ENCODE measurements at regions not wholly inside any gene's neighbourhood (a gene's known extent, or its start where the extent isn't known, plus 50 kb on each side); places are given as distances from the start of the nearest gene placed in this dataset.

DNA sequence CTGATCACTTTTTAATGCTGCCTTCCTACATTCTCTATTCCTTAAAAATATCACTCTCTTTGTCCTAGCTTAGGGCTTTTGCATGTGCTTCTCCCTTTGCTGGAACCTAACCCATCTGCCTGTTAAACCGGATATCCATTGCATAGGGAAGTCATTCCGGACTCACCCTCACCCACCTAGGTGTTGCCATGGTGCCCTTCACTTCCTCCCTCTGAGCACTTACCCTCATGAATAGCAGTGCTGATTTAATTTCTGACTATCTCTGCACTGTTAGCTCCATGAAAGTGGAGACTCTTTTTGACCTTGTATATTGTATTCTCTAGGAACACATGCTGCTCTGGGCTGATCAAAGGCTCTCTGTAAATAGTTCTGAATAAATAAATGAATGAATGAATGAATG, 401.9 kb downstream of the PCDH20 start:
- no peaks in the 10 kb centered on the region for H3K9me3 ChIP-seq
- H3K4me3 ChIP-seq = no peak overlapping the region
- intact Hi-C loops (cut with DNase I) = no loop called here
- no peaks in the 10 kb centered on the region for H3K27me3 ChIP-seq (ENCODE audit: low read depth)
- TF ChIP-seq, protein P1, sequence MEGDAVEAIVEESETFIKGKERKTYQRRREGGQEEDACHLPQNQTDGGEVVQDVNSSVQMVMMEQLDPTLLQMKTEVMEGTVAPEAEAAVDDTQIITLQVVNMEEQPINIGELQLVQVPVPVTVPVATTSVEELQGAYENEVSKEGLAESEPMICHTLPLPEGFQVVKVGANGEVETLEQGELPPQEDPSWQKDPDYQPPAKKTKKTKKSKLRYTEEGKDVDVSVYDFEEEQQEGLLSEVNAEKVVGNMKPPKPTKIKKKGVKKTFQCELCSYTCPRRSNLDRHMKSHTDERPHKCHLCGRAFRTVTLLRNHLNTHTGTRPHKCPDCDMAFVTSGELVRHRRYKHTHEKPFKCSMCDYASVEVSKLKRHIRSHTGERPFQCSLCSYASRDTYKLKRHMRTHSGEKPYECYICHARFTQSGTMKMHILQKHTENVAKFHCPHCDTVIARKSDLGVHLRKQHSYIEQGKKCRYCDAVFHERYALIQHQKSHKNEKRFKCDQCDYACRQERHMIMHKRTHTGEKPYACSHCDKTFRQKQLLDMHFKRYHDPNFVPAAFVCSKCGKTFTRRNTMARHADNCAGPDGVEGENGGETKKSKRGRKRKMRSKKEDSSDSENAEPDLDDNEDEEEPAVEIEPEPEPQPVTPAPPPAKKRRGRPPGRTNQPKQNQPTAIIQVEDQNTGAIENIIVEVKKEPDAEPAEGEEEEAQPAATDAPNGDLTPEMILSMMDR (IDR thresholded peaks at IDR 0.05) = no peak
- H3K4me1 ChIP-seq = no peaks in the 10 kb centered on the region
- H3K36me3 ChIP-seq = no peaks in the 10 kb centered on the region
- DNase-seq (no peak), ATAC-seq (no peak)
- no peak overlapping the region for H3K27ac ChIP-seq

DNA sequence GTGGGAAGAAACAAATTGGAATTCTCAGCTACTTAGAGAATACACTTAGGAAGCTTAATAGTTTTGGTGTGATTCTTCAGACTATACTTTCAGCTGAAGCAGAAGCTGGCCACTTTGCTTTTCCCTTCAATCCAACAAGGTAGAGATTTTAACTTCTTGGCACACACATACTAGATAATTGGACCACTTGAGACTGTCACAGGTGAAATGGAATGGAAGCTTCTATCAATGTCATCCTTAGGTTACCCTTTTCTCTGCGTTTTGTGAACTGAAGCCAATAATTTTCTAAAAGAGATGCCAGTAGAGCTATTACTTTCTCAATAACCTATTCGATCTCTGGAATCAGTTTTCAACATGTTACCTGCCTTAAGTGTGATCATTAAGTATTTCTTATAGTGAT, 405.3 kb downstream of the PCDH20 start:
- no peaks in the 10 kb centered on the region for H3K27me3 ChIP-seq (ENCODE audit: low read depth)
- ATAC-seq = no peak

DNA sequence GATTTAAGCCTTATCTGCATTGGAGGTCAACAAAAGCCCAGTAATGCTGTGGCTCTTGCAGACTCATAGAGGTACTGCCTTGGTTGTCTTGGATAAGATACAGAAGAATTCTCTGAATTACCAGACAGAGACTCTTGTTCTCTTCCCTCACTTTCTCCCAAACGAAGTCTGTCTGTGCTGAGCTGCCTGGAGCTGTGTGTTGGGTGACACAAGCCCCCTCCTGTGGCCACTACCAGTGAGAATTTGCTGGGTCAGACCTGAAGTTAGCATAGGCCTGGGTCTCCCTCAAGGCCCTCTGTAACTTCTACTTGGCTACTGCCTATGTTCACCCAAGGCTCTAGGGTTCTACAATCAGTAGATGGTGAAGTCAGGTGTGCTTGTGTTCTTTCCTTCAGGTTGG, 413.0 kb downstream of the PCDH20 start:
- peaks cover 2% of the 10 kb centered on the region for H3K9me3 ChIP-seq
- no peaks in the 10 kb centered on the region for H3K36me3 ChIP-seq
- no peak overlapping the region for H3K27ac ChIP-seq
- TF ChIP-seq, protein P1 (IDR thresholded peaks at IDR 0.05) = no peak
- no peaks in the 10 kb centered on the region for H3K4me1 ChIP-seq
- no peak for ATAC-seq
- intact Hi-C loops (cut with DNase I) = no loop called here
- no peaks in the 10 kb centered on the region for H3K27me3 ChIP-seq (ENCODE audit: low read depth)
- H3K4me3 ChIP-seq = no peak overlapping the region
- DNase-seq = no peak

More for the DNA sequence above, 405.3 kb downstream of the PCDH20 start:
- TF ChIP-seq, protein P1 (IDR thresholded peaks at IDR 0.05) = no peak
- H3K27ac ChIP-seq = no peak overlapping the region
- H3K9me3 ChIP-seq = peaks cover 6% of the 10 kb centered on the region
- no peaks in the 10 kb centered on the region for H3K36me3 ChIP-seq
- intact Hi-C loops (cut with DNase I) = no loop called here
- no peaks in the 10 kb centered on the region for H3K4me1 ChIP-seq
- H3K4me3 ChIP-seq = no peak overlapping the region
- no peak for DNase-seq

DNA sequence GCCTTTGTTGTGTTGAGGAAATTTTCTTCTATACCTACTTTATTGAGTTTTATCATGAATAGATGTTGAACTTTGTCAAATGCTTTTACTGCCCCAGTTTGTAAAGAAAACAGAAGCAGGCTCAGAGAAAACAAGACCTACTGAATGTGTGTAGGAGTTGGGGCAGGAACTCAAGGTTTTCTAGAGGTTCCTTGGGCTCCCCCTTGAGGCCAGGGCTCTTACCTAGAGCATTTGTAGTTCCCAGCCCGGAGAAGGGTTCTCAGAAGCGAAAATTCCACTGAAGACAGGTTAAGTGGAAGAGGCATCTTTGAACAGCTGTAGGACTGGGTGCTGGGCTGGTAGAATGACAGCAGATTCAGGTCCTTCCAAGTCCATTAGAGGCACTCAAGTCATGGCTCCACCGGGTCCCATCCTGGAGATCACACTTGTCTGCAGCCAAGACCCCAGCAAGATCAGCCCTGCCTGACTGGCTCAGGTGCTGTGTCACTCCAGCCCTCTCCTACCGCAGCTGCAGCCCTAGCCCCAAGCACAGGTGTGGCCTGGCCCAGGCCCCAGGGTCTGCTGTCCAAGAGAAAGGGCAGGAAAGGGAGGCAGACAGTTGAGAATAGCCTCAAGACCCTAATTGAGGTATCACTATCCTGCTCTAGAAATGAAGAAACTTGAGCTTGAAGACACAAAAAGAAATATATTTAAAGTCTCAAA, 425.5 kb downstream of the PCDH20 start:
- no peaks in the 10 kb centered on the region for H3K36me3 ChIP-seq
- no peaks in the 10 kb centered on the region for H3K9me3 ChIP-seq
- no peak overlapping the region for H3K27ac ChIP-seq
- intact Hi-C loops (cut with DNase I) = no loop called here
- ATAC-seq = peak; percentile 39 to 53
- no peaks in the 10 kb centered on the region for H3K4me1 ChIP-seq
- DNase-seq = no peak
- H3K4me3 ChIP-seq = no peak overlapping the region
- TF ChIP-seq, protein P1 (IDR thresholded peaks at IDR 0.05) = no peak
- H3K27me3 ChIP-seq (ENCODE audit: low read depth) = no peaks in the 10 kb centered on the region

DNA sequence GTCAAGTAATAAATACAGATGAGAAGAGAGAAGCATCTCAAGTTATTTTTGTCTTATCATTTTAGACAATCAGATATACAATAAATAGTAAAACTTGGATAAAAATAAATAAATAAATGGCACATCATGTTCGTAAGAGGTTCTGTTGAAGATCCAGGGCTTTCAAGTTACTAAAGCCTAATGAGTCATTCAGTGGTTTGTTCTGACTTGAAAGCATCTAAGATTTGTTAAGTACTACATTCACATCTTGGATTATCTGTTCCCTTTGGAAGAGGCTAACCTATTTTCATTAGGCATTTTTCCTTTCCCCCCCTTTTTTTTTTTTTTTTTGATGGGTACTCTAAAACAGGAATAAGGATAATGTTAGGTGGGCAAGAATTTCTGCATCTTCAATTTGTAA, 429.3 kb downstream of the PCDH20 start:
- TF ChIP-seq, protein P1 (IDR thresholded peaks at IDR 0.05) = no peak
- no peaks in the 10 kb centered on the region for H3K27me3 ChIP-seq (ENCODE audit: low read depth)
- ATAC-seq = no peak
- no peak overlapping the region for H3K27ac ChIP-seq
- no peaks in the 10 kb centered on the region for H3K36me3 ChIP-seq
- no peak for DNase-seq
- intact Hi-C loops (cut with DNase I) = no loop called here
- no peaks in the 10 kb centered on the region for H3K4me1 ChIP-seq
- H3K4me3 ChIP-seq = no peak overlapping the region
- no peaks in the 10 kb centered on the region for H3K9me3 ChIP-seq
